Transverse colon (tissue), 4 donors: ENCODE measurements at regions not wholly inside any gene's neighbourhood (a gene's known extent, or its start where the extent isn't known, plus 50 kb on each side); places are given as distances from the start of the nearest gene placed in this dataset.

Experiments
- DNase-seq: peaks from one replicate; pipeline ENCODE4 v3.0.0-alpha.2; 2019
- H3K27ac ChIP-seq, 4 donors: fragments of 200-600 bp; sonication (generic); 2 replicates each; pipeline ENCODE4 v1.5.1; 2016 to 2018; ENCODE audit warnings: inconsistent platforms in 4 of 4
- H3K27me3 ChIP-seq: fragments of 200-600 bp; sonication (generic); 2 replicates; pipeline ENCODE4 v1.5.1; 2017; ENCODE audit warnings: inconsistent platforms
- H3K36me3 ChIP-seq, 4 donors: fragments of 200-600 bp; sonication (generic); 2 replicates each; pipeline ENCODE4 v1.5.1; 2017 to 2019; ENCODE audit warnings: inconsistent platforms in 4 of 4
- H3K4me1 ChIP-seq, 4 donors: fragments of 200-600 bp; sonication (generic); 2 replicates each; pipeline ENCODE4 v1.5.1; 2017 to 2020; ENCODE audit warnings: inconsistent platforms in 4 of 4
- H3K4me3 ChIP-seq, 4 donors: fragments of 200-600 bp; sonication (generic); 1 replicate in 1 of 4; 2 replicates in 3 of 4; pipeline versions ENCODE4 v1.5.1 to v1.6.1; 2017 to 2019; ENCODE audit warnings: inconsistent platforms in 4 of 4
- H3K9me3 ChIP-seq, 2 donors: fragments of 200-600 bp; sonication (generic); 2 replicates each; pipeline ENCODE4 v1.5.1; 2017 to 2019; ENCODE audit warnings: inconsistent platforms in 2 of 2
- CTCF ChIP-seq, 5 experiments: fragments of 200-600 bp in 3 of 5; fragments of 450-650 bp in 2 of 5; sonication (generic) in 3 of 5; IDR thresholded peaks; 1 replicate in 2 of 5; 2 replicates in 3 of 5; pipeline ENCODE4 v1.5.1; 2016 to 2017; ENCODE audit warnings: antibody characterized with exemption in 5 of 5, inconsistent platforms in 3 of 5, mild to moderate bottlenecking in 2 of 5, moderate library complexity in 1 of 5
- EP300 ChIP-seq: sonication (generic); formaldehyde crosslinking; IDR thresholded peaks from one replicate; pipeline ENCODE4 v1.6.1; 2017; ENCODE audit warnings: antibody characterized with exemption, low read depth
- POLR2A ChIP-seq: fragments of 450-650 bp; IDR thresholded peaks from one replicate; pipeline ENCODE4 v1.6.1; 2016; ENCODE audit warnings: antibody characterized with exemption, mild to moderate bottlenecking, moderate library complexity
- POLR2AphosphoS5 ChIP-seq, 3 donors: sonication (generic); formaldehyde crosslinking; IDR thresholded peaks; one replicate each; pipeline ENCODE4 v1.6.1; 2016; ENCODE audit warnings: antibody characterized with exemption in 3 of 3
- WGBS, 2 donors: methylation state at CpG; one replicate each; pipeline ENCODE4 v1.1.5; 2018; ENCODE audit warnings: low coverage in 1 of 2; 5-methylcytosine and 5-hydroxymethylcytosine counted together
- in situ Hi-C, 4 donors: fragments of 200-750 bp; cut with MboI; loops; one replicate each; pipeline versions ENCODE4 v1.15.0 to v1.15.1; 2017; ENCODE audit warnings: low sequenced_read_pairs in 3 of 4, low pct_ligation_motif_present in 1 of 4, low pct_unique_long_range_greater_than_20kb in 1 of 4
- intact Hi-C: fragments of 100-400 bp; cut with DNase I; formaldehyde crosslinking; loops from one replicate; pipeline ENCODE4 v1.15.1; 2023; ENCODE audit warnings: low total_unique reads

- DNase-seq, result no peak
- no peaks in the 10 kb centered on the region for H3K9me3 ChIP-seq
- H3K27me3 ChIP-seq, result no peaks in the 10 kb centered on the region
- H3K4me3 ChIP-seq, result no peak overlapping the region
- no peaks in the 10 kb centered on the region for H3K36me3 ChIP-seq
- no peak for TF ChIP-seq EP300
- TF ChIP-seq POLR2AphosphoS5 (IDR thresholded peaks at IDR 0.05), result no peak
- TF ChIP-seq POLR2A, result no peak
- no peak for TF ChIP-seq CTCF (IDR thresholded peaks at IDR 0.05)
- no peak overlapping the region for H3K27ac ChIP-seq
- in situ Hi-C loops (no loop called here), intact Hi-C loops (no loop called here)
- no peaks in the 10 kb centered on the region for H3K4me1 ChIP-seq
- 61 to 71% methylated on average over 2 to 3 of the region's 3 CpGs for WGBS, 2 donors
Observed at GRCh38 chr9:87278971-87279733, 218.5 kb upstream of the DAPK1 start.

- no peak overlapping the region for H3K4me3 ChIP-seq
- in situ Hi-C loops (no loop called here), intact Hi-C loops (no loop called here)
- no peak overlapping the region for H3K27ac ChIP-seq
- no peaks in the 10 kb centered on the region for H3K4me1 ChIP-seq
- DNase-seq, result no peak
- H3K27me3 ChIP-seq, result no peaks in the 10 kb centered on the region
- TF ChIP-seq EP300 (no peak), CTCF (IDR thresholded peaks at IDR 0.05) (no peak), POLR2A (no peak), POLR2AphosphoS5 (IDR thresholded peaks at IDR 0.05) (no peak)
- no peaks in the 10 kb centered on the region for H3K9me3 ChIP-seq
- no peaks in the 10 kb centered on the region for H3K36me3 ChIP-seq
- WGBS, 2 donors, result 88 to 97% methylated on average over 4 to 5 of the region's 5 CpGs
Observed at GRCh38 chr9:87280421-87280820, 217.2 kb upstream of the DAPK1 start.

GRCh38 chr9:87282538-87282937 lies 215.1 kb upstream of the DAPK1 start:
- Histone ChIP-seq H3K27ac (no peak overlapping the region), H3K27me3 (no peaks in the 10 kb centered on the region), H3K4me1 (no peaks in the 10 kb centered on the region), H3K4me3 (no peak overlapping the region), H3K36me3 (no peaks in the 10 kb centered on the region), H3K9me3 (no peaks in the 10 kb centered on the region)
- 86 to 94% methylated on average over 1 of the region's 1 CpG for WGBS, 2 donors
- intact Hi-C loops, result no loop called here
- TF ChIP-seq POLR2A (no peak), POLR2AphosphoS5 (IDR thresholded peaks at IDR 0.05) (no peak), EP300 (no peak), CTCF (IDR thresholded peaks at IDR 0.05) (no peak)
- in situ Hi-C loops, result no loop called here
- no peak for DNase-seq

GRCh38 chr9:87283585-87283984 lies 214.1 kb upstream of the DAPK1 start:
- Histone ChIP-seq H3K4me3 (no peak overlapping the region), H3K4me1 (no peaks in the 10 kb centered on the region), H3K36me3 (no peaks in the 10 kb centered on the region), H3K27me3 (no peaks in the 10 kb centered on the region), H3K27ac (no peak overlapping the region), H3K9me3 (no peaks in the 10 kb centered on the region)
- 85 to 88% methylated on average over 3 to 4 of the region's 4 CpGs for WGBS, 2 donors
- no peak for DNase-seq
- TF ChIP-seq POLR2AphosphoS5 (IDR thresholded peaks at IDR 0.05) (no peak), CTCF (IDR thresholded peaks at IDR 0.05) (no peak), POLR2A (no peak), EP300 (no peak)
- in situ Hi-C loops, result no loop called here
- intact Hi-C loops, result no loop called here
